GM23338 (cell line): ENCODE measurements at regions not wholly inside any gene's neighbourhood (a gene's known extent, or its start where the extent isn't known, plus 50 kb on each side); places are given as distances from the start of the nearest gene placed in this dataset.

Experiments
- ATAC-seq: fragments of 200-7000 bp; cut with Tn5 transposase; 3 replicates; pipeline ENCODE4 v1.9.1; 2020
- DNase-seq: peaks from one replicate; pipeline ENCODE4 v3.0.0-alpha.2; 2015; ENCODE audit warnings: low spot score
- H2AFZ ChIP-seq: fragments of 200-600 bp; sonication (generic); 2 replicates; pipeline ENCODE4 v1.8.0; 2016; ENCODE audit warnings: antibody characterized with exemption, mild to moderate bottlenecking, moderate library complexity
- H3F3A ChIP-seq: fragments of 200-600 bp; sonication (generic); replicated peaks from 2 replicates; pipeline ENCODE4 v1.8.0; 2017; ENCODE audit warnings: antibody characterized with exemption, mixed run types, low read depth
- H3K27ac ChIP-seq: fragments of 200-600 bp; sonication (generic); 2 replicates; pipeline ENCODE4 v1.6.1; 2016; ENCODE audit warnings: low read depth
- H3K27me3 ChIP-seq: fragments of 200-600 bp; sonication (generic); 2 replicates; pipeline ENCODE4 v1.8.0; 2016; ENCODE audit warnings: mild to moderate bottlenecking, mixed run types, moderate library complexity; ENCODE audit not compliant: insufficient read depth
- H3K36me3 ChIP-seq: fragments of 200-600 bp; sonication (generic); 2 replicates; pipeline ENCODE4 v1.8.0; 2016; ENCODE audit warnings: mild to moderate bottlenecking; ENCODE audit not compliant: insufficient read depth
- H3K4me1 ChIP-seq: fragments of 200-600 bp; sonication (generic); 2 replicates; pipeline ENCODE4 v1.8.0; 2016; ENCODE audit warnings: mild to moderate bottlenecking, moderate library complexity; ENCODE audit not compliant: insufficient read depth
- H3K4me2 ChIP-seq: fragments of 200-600 bp; sonication (generic); 2 replicates; pipeline ENCODE4 v1.7.1; 2017; ENCODE audit warnings: mixed run types
- H3K4me3 ChIP-seq: fragments of 200-600 bp; sonication (generic); 2 replicates; pipeline ENCODE4 v1.6.1; 2016; ENCODE audit warnings: mixed run types
- H3K79me2 ChIP-seq: fragments of 200-600 bp; sonication (generic); replicated peaks from 2 replicates; pipeline ENCODE4 v1.8.0; 2017; ENCODE audit warnings: mild to moderate bottlenecking; ENCODE audit not compliant: insufficient read depth
- H3K9me2 ChIP-seq: fragments of 200-600 bp; sonication (generic); 2 replicates; pipeline ENCODE4 v1.8.0; 2017; ENCODE audit not compliant: insufficient read depth
- H4K20me1 ChIP-seq: fragments of 200-600 bp; sonication (generic); replicated peaks from 2 replicates; pipeline ENCODE4 v1.8.0; 2017; ENCODE audit warnings: mild to moderate bottlenecking; ENCODE audit not compliant: insufficient read depth
- H3K27ac Mint-ChIP-seq: 2 replicates; pipeline ENCODE4 v1.8.0; 2020; ENCODE audit warnings: inconsistent platforms, mild to moderate bottlenecking, moderate library complexity, mixed read lengths
- H3K27me3 Mint-ChIP-seq: 3 replicates; pipeline ENCODE4 v1.8.0; 2022; ENCODE audit warnings: low read depth, mild to moderate bottlenecking, moderate library complexity, mixed read lengths, inconsistent platforms; ENCODE audit not compliant: insufficient read depth, poor library complexity
- H3K36me3 Mint-ChIP-seq: 3 replicates; pipeline ENCODE4 v1.8.0; 2021; ENCODE audit warnings: low read depth, mild to moderate bottlenecking, inconsistent platforms, moderate library complexity, mixed read lengths
- H3K4me1 Mint-ChIP-seq: 3 replicates; pipeline ENCODE4 v1.8.0; 2020; ENCODE audit warnings: mild to moderate bottlenecking, inconsistent platforms, mixed read lengths
- H3K4me3 Mint-ChIP-seq: 3 replicates; pipeline ENCODE4 v1.8.0; 2021; ENCODE audit warnings: moderate library complexity, mild to moderate bottlenecking, inconsistent platforms, mixed read lengths
- H3K9me3 Mint-ChIP-seq: 3 replicates; pipeline ENCODE4 v1.8.0; 2020; ENCODE audit warnings: moderate library complexity, mild to moderate bottlenecking, inconsistent platforms, mixed read lengths
- CREB1 ChIP-seq: fragments of 250-450 bp; sonication (Bioruptor Pico); IDR thresholded peaks from 2 replicates; pipeline ENCODE4 v1.5.0; 2020; ENCODE audit warnings: low read depth, mild to moderate bottlenecking, moderate library complexity
- CTCF ChIP-seq, 2 experiments: fragments of 200-600 bp in 1 of 2; sonication (generic) in 1 of 2; conservative IDR thresholded peaks; 2 replicates each; pipeline versions ENCODE4 v1.5.1 to v1.6.1; 2016 to 2017; ENCODE audit warnings: antibody characterized with exemption in 2 of 2, low read depth in 2 of 2, mild to moderate bottlenecking in 2 of 2, moderate library complexity in 1 of 2
- ETS1 ChIP-seq: IDR thresholded peaks from 2 replicates; pipeline ENCODE4 v1.6.1; 2016; ENCODE audit warnings: antibody characterized with exemption
- EZH2 ChIP-seq: fragments of 200-600 bp; sonication (generic); IDR thresholded peaks from one replicate; pipeline ENCODE4 v1.8.0; 2017; ENCODE audit warnings: antibody characterized with exemption, mild to moderate bottlenecking, low read depth; ENCODE audit not compliant: unreplicated experiment
- EZH2phosphoT487 ChIP-seq: fragments of 200-600 bp; sonication (generic); IDR thresholded peaks from one replicate; pipeline ENCODE4 v1.8.1; 2018; ENCODE audit warnings: antibody characterized with exemption; ENCODE audit not compliant: unreplicated experiment
- JUNB ChIP-seq: IDR thresholded peaks from one replicate; pipeline ENCODE4 v1.6.1; 2016; ENCODE audit warnings: antibody characterized with exemption; ENCODE audit not compliant: unreplicated experiment
- POLR2AphosphoS5 ChIP-seq: IDR thresholded peaks from 2 replicates; pipeline ENCODE4 v1.6.1; 2016; ENCODE audit warnings: antibody characterized with exemption, low read depth
- STAT1 ChIP-seq: IDR thresholded peaks from one replicate; pipeline ENCODE4 v1.6.1; 2016; ENCODE audit warnings: antibody characterized with exemption; ENCODE audit not compliant: unreplicated experiment
- ZNF114 ChIP-seq: fragments of 250-450 bp; sonication (Bioruptor Pico); IDR thresholded peaks from 2 replicates; pipeline ENCODE4 v1.5.0; 2020; ENCODE audit warnings: mild to moderate bottlenecking, moderate library complexity
- ZNF331 ChIP-seq: fragments of 250-450 bp; sonication (Bioruptor Pico); IDR thresholded peaks from 2 replicates; pipeline ENCODE4 v1.5.0; 2020; ENCODE audit warnings: low read depth, mild to moderate bottlenecking, moderate library complexity

GRCh38 chr11:11084337-11084736 is 226.5 kb upstream of the ZBED5 start:
- H3K79me2 ChIP-seq = no peaks in the 10 kb centered on the region
- Mint-ChIP-seq H3K27ac (no peak overlapping the region), H3K27me3 (no peaks in the 10 kb centered on the region), H3K36me3 (peaks cover 3% of the 10 kb centered on the region; the same call in 2 of the 3 replicates), H3K9me3 (0 out of 3 replicates have a peak, but pooled peaks cover under 1% of the 10 kb centered on the region), H3K4me3 (no peak overlapping the region), H3K4me1 (peaks cover 42% of the 10 kb centered on the region)
- no peaks in the 10 kb centered on the region for H3K27me3 ChIP-seq
- no peak for ATAC-seq
- no peak overlapping the region for H3K4me3 ChIP-seq
- H3K36me3 ChIP-seq = no peaks in the 10 kb centered on the region
- no peak for DNase-seq
- no peak for TF ChIP-seq JUNB
- no peak for TF ChIP-seq ZNF331 (CRISPR knock-in tag)
- no peak for TF ChIP-seq CREB1 (CRISPR knock-in tag)
- TF ChIP-seq EZH2phosphoT487 = no peak
- no peak for TF ChIP-seq EZH2
- TF ChIP-seq CTCF (conservative IDR thresholded peaks at IDR 0.05; ENCODE audit: low read depth in 2 of 2) = no peak
- TF ChIP-seq POLR2AphosphoS5 = no peak
- TF ChIP-seq ETS1 = no peak
- TF ChIP-seq STAT1 = no peak
- H3K9me2 ChIP-seq = peaks cover 32% of the 10 kb centered on the region; the same call in 1 of the 2 replicates
- H3K27ac ChIP-seq = no peak overlapping the region
- H3K4me2 ChIP-seq = no peak overlapping the region
- H4K20me1 ChIP-seq = no peaks in the 10 kb centered on the region
- H3K4me1 ChIP-seq = peaks cover 39% of the 10 kb centered on the region
- no peaks in the 10 kb centered on the region for H3F3A ChIP-seq
- H2AFZ ChIP-seq = no peak overlapping the region

GRCh38 chr11:11083441-11083840 is 225.6 kb upstream of the ZBED5 start:
- Histone ChIP-seq H3K9me2 (peaks cover 33% of the 10 kb centered on the region; the same call in 1 of the 2 replicates), H3K79me2 (no peaks in the 10 kb centered on the region), H3F3A (no peaks in the 10 kb centered on the region), H3K27me3 (no peaks in the 10 kb centered on the region), H3K4me1 (peaks cover 39% of the 10 kb centered on the region), H3K36me3 (no peaks in the 10 kb centered on the region), H2AFZ (no peak overlapping the region), H3K4me3 (no peak overlapping the region), H3K27ac (no peak overlapping the region), H4K20me1 (no peaks in the 10 kb centered on the region; the same call in 1 of the 2 replicates), H3K4me2 (no peak overlapping the region)
- DNase-seq = no peak
- Mint-ChIP-seq H3K4me1 (peaks cover 42% of the 10 kb centered on the region), H3K9me3 (no peaks in the 10 kb centered on the region), H3K36me3 (peaks cover 3% of the 10 kb centered on the region; the same call in 2 of the 3 replicates), H3K27me3 (no peaks in the 10 kb centered on the region), H3K4me3 (no peak overlapping the region), H3K27ac (no peak overlapping the region)
- ATAC-seq = no peak
- TF ChIP-seq POLR2AphosphoS5 = no peak
- no peak for TF ChIP-seq CREB1 (CRISPR knock-in tag)
- TF ChIP-seq CTCF (conservative IDR thresholded peaks at IDR 0.05; ENCODE audit: low read depth in 2 of 2) = no peak
- TF ChIP-seq ETS1 = no peak
- no peak for TF ChIP-seq ZNF114 (CRISPR knock-in tag)
